SH-SY5Y (cell line): ENCODE measurements at regions not wholly inside any gene's neighbourhood (a gene's known extent, or its start where the extent isn't known, plus 50 kb on each side); places are given as distances from the start of the nearest gene placed in this dataset.

Experiments
- GATA2 ChIP-seq: IDR thresholded peaks from 2 replicates; pipeline ENCODE4 v1.6.1; 2011; ENCODE audit warnings: mild to moderate bottlenecking, low read depth, low read length
- GATA3 ChIP-seq: IDR thresholded peaks from 2 replicates; pipeline ENCODE4 v1.6.1; 2011; ENCODE audit warnings: low read depth, mild to moderate bottlenecking, low read length, moderate library complexity

DNA sequence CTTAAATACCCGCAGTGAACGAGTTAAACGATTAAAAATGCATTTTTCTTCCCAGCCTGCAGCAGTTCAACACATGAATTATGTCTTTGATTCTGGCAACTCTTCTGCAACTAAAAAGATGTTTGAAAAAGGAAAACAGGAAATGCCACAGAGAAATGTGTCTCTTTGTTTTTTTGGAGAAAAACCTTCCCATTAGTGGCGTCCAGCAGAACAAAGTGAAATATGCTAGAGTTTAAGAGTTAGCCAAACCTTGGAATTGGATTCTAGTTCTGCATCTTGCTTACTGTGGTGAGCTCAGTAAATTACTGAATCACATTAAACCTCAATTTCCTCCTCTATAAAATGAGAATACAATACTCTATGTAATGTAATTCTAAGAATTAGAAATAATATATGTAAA lies 900.2 kb upstream of the ACVR2A start:
- no peak for TF ChIP-seq GATA2
- no peak for TF ChIP-seq GATA3
